SK-N-SH (cell line): ENCODE measurements at regions not wholly inside any gene's neighbourhood (a gene's known extent, or its start where the extent isn't known, plus 50 kb on each side); places are given as distances from the start of the nearest gene placed in this dataset.

Source experiments
- CTCF ChIA-PET: fragments of 300-600, 350-600 bp; formaldehyde crosslinking; extraction: SDS; loops from one replicate; lab custom pipeline; 2021; lab: Yijun Ruan, JAX
- POLR2A ChIA-PET: fragments of 350-600 bp; sonication (Branson Sonifier 250); formaldehyde crosslinking; extraction: SDS; loops from one replicate; lab custom pipeline; 2020; ENCODE audit warnings: antibody characterized with exemption, inconsistent platforms; lab: Yijun Ruan, JAX
- DNase-seq: peaks from one replicate; pipeline ENCODE4 v3.0.0; 2012
- H2AFZ ChIP-seq: fragments of 200-600 bp; sonication (generic); 2 replicates; pipeline ENCODE4 v1.8.1; 2016; ENCODE audit warnings: antibody characterized with exemption, mild to moderate bottlenecking, low read depth
- H3F3A ChIP-seq: fragments of 200-600 bp; sonication (generic); replicated peaks from 2 replicates; pipeline ENCODE3; 2016; ENCODE audit warnings: antibody characterized with exemption, mild to moderate bottlenecking; ENCODE audit not compliant: insufficient read depth
- H3K27ac ChIP-seq, 2 experiments: fragments of 200-500 bp in 1 of 2; fragments of 200-600 bp in 1 of 2; sonication (Bioruptor generic) in 1 of 2; sonication (generic), shearing (Covaris generic) in 1 of 2; 2 replicates each; pipeline versions ENCODE4 v1.5.1 to v1.6.1; 2014 to 2016; ENCODE audit warnings: low read depth in 2 of 2, inconsistent platforms in 1 of 2, low read length in 1 of 2, mild to moderate bottlenecking in 1 of 2, mixed read lengths in 1 of 2
- H3K27me3 ChIP-seq: fragments of 200-600 bp; sonication (generic), shearing (Covaris generic); 2 replicates; pipeline ENCODE4 v1.6.1; 2016; ENCODE audit warnings: mixed run types; ENCODE audit not compliant: insufficient read depth
- H3K36me3 ChIP-seq, 2 experiments: fragments of 200-500 bp in 1 of 2; fragments of 200-600 bp in 1 of 2; sonication (Bioruptor generic) in 1 of 2; sonication (generic) in 1 of 2; replicated peaks in 1 of 2; 2 replicates each; pipeline versions ENCODE3 to v1.5.1; 2014 to 2016; ENCODE audit warnings: low read length in 1 of 2, mild to moderate bottlenecking in 1 of 2; ENCODE audit not compliant: insufficient read depth in 2 of 2, control insufficient read depth in 1 of 2
- H3K4me1 ChIP-seq, 2 experiments: fragments of 200-500 bp in 1 of 2; fragments of 200-600 bp in 1 of 2; sonication (Bioruptor generic) in 1 of 2; sonication (generic), shearing (Covaris generic) in 1 of 2; 2 replicates each; pipeline versions ENCODE4 v1.5.1 to v1.6.1; 2014 to 2016; ENCODE audit warnings: low read depth in 1 of 2, low read length in 1 of 2, mixed run types in 1 of 2; ENCODE audit not compliant: insufficient read depth in 2 of 2, control insufficient read depth in 1 of 2
- H3K4me2 ChIP-seq: fragments of 200-600 bp; sonication (generic), shearing (Covaris generic); 2 replicates; pipeline ENCODE4 v1.6.1; 2017; ENCODE audit warnings: mixed run types
- H3K4me3 ChIP-seq, 2 experiments: fragments of 200-500 bp in 1 of 2; fragments of 200-600 bp in 1 of 2; sonication (Bioruptor generic) in 1 of 2; sonication (generic), shearing (Covaris generic) in 1 of 2; 2 replicates each; pipeline versions ENCODE4 v1.5.1 to v1.8.1; 2014 to 2016; ENCODE audit warnings: low read depth in 2 of 2, inconsistent platforms in 1 of 2, low read length in 1 of 2, mild to moderate bottlenecking in 1 of 2, mixed read lengths in 1 of 2, moderate library complexity in 1 of 2
- H3K79me2 ChIP-seq: fragments of 200-600 bp; sonication (generic); 2 replicates; pipeline ENCODE4 v1.8.1; 2017; ENCODE audit warnings: mild to moderate bottlenecking; ENCODE audit not compliant: insufficient read depth
- H3K9ac ChIP-seq: fragments of 200-600 bp; sonication (generic); 2 replicates; pipeline ENCODE4 v1.6.1; 2017; ENCODE audit warnings: mixed run types
- H3K9me2 ChIP-seq: fragments of 200-600 bp; sonication (generic); 2 replicates; pipeline ENCODE4 v1.6.1; 2017; ENCODE audit warnings: mixed run types
- H3K9me3 ChIP-seq: fragments of 200-600 bp; sonication (generic); 2 replicates; pipeline ENCODE4 v1.6.1; 2017; ENCODE audit warnings: mixed run types, mild to moderate bottlenecking, moderate library complexity
- H4K20me1 ChIP-seq: fragments of 200-600 bp; sonication (generic); 2 replicates; pipeline ENCODE4 v1.6.1; 2017; ENCODE audit warnings: mild to moderate bottlenecking, mixed run types; ENCODE audit not compliant: insufficient read depth
- CHD2 ChIP-seq: fragments of 150-350 bp; IDR thresholded peaks from 2 replicates; pipeline ENCODE4 v1.6.1; 2018; ENCODE audit warnings: low read length; ENCODE audit not compliant: partially characterized antibody
- CTCF ChIP-seq: fragments of 200-600 bp; sonication (generic); IDR thresholded peaks from 2 replicates; pipeline ENCODE4 v1.6.1; 2017; ENCODE audit warnings: antibody characterized with exemption, mild to moderate bottlenecking, moderate library complexity
- EZH2phosphoT487 ChIP-seq: fragments of 200-600 bp; sonication (generic); IDR thresholded peaks from 2 replicates; pipeline ENCODE4 v1.6.1; 2017; ENCODE audit warnings: low read depth, mixed run types, mild to moderate bottlenecking, antibody characterized with exemption, moderate library complexity, borderline replicate concordance
- GABPA ChIP-seq: IDR thresholded peaks from 2 replicates; pipeline ENCODE4 v1.4.0; 2012; ENCODE audit warnings: low read depth, mild to moderate bottlenecking
- NFIC ChIP-seq: IDR thresholded peaks from 2 replicates; pipeline ENCODE4 v1.4.0; 2012; ENCODE audit warnings: borderline replicate concordance
- PBX3 ChIP-seq: IDR thresholded peaks from 2 replicates; pipeline ENCODE4; 2012
- POLR2AphosphoS5 ChIP-seq: IDR thresholded peaks from 2 replicates; pipeline ENCODE4 v1.6.1; 2012; ENCODE audit warnings: low read depth, low read length
- RAD21 ChIP-seq: IDR thresholded peaks from 2 replicates; pipeline ENCODE4 v1.6.1; 2012; ENCODE audit warnings: mild to moderate bottlenecking, low read length
- RFX5 ChIP-seq: IDR thresholded peaks from 2 replicates; pipeline ENCODE4 v1.6.1; 2012; ENCODE audit warnings: mild to moderate bottlenecking, improper control_type of control experiment, low read length
- RXRA ChIP-seq: IDR thresholded peaks from 2 replicates; pipeline ENCODE4 v1.4.0; 2012; ENCODE audit warnings: low read depth, mild to moderate bottlenecking, borderline replicate concordance
- SIN3A ChIP-seq: IDR thresholded peaks from 2 replicates; pipeline ENCODE4 v1.6.1; 2012; ENCODE audit warnings: low read depth, mild to moderate bottlenecking, low read length, moderate library complexity, borderline replicate concordance
- SMC3 ChIP-seq: IDR thresholded peaks from 2 replicates; pipeline ENCODE4 v1.6.1; 2012; ENCODE audit warnings: low read depth, low read length, improper control_type of control experiment
- TCF12 ChIP-seq: IDR thresholded peaks from 2 replicates; pipeline ENCODE4 v1.4.0; 2012
- USF1 ChIP-seq: IDR thresholded peaks from 2 replicates; pipeline ENCODE4 v1.4.0; 2012; ENCODE audit warnings: low read depth, borderline replicate concordance
- USF2 ChIP-seq: fragments of 150-350 bp; IDR thresholded peaks from 2 replicates; pipeline ENCODE4 v1.6.1; 2017; ENCODE audit warnings: antibody characterized with exemption, low read length, low read depth, borderline replicate concordance
- YY1 ChIP-seq: IDR thresholded peaks from 2 replicates; pipeline ENCODE4 v1.4.0; 2012; ENCODE audit warnings: low read depth, mild to moderate bottlenecking
- WGBS: methylation state at CpG from one replicate; pipeline ENCODE4 v1.1.6; 2017; ENCODE audit warnings: low lambda C conversion rate; 5-methylcytosine and 5-hydroxymethylcytosine counted together
- TF ChIP-seq, protein P1 (sequence below): IDR thresholded peaks from 2 replicates; pipeline ENCODE4 v1.4.0; 2012; ENCODE audit warnings: low read depth

DNA sequence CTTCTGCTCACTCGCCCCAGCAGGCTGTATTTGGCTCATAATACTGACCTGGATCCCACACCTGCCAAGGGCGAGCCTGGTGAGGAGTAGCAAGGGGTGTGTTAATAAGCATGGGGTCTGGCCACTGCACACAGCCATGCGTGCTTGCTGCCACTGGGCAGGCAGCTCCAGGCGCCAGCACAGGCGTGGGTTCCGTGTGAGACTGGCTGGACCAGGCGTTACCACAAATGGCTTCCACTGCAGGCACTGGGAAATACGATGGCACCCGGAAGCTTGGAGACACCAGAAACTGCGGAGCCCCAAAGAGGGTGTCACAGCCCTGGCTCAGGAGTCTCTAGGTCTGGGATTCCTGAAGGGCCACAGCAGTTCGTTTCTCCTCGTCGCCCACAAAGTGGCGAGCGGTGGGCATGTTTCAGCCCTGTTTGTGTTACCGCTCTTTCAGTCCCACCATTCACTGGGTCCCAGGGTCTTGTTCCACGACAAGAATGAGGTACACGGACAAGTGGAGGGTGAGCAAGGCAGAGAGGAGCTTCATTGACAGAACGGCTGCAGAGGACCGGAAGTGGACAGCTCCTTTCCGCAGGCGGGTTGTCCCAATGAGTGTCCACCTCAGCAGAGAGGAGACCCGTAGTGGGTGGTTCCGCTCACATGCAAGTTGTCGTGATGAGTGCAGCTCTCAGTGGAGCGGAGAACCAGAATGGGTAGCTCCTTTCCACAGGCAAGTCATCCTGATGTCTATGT is 428.9 kb downstream of the EPHA5 start (continued):
- TF ChIP-seq GABPA = no peak
- no peak for TF ChIP-seq SIN3A
- no peak for TF ChIP-seq TCF12
- no peak for TF ChIP-seq PBX3
- no peak for TF ChIP-seq CHD2
- TF ChIP-seq CTCF = no peak

DNA sequence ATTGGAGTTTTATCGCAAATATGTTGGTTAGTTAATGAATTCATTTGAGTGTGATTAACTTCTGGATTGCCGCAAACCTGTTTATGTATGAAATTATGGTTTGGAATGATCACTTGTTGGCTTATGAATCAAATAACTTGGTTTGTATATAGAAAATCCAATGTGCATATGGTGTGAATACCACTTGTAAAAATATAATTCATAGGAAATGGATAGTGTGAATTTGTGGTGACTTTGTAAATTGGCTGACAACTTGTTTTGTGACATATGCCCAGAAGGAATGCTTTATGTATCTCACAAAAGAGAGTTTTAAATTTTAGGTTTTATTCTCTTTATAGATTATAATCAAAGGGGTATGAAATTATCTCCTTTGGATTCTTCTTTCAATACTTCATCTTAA is 436.2 kb downstream of the EPHA5 start:
- H3K9ac ChIP-seq = no peak overlapping the region
- H3K9me3 ChIP-seq = no peaks in the 10 kb centered on the region
- H2AFZ ChIP-seq = no peak overlapping the region
- H3K27me3 ChIP-seq = no peaks in the 10 kb centered on the region
- TF ChIP-seq USF1 (no peak), USF2 (no peak), POLR2AphosphoS5 (no peak), NFIC (no peak), YY1 (no peak), SMC3 (no peak), EZH2phosphoT487 (no peak), RAD21 (no peak), SIN3A (no peak), RXRA (no peak), RFX5 (no peak), GABPA (no peak), PBX3 (no peak)
- TF ChIP-seq, protein P1, sequence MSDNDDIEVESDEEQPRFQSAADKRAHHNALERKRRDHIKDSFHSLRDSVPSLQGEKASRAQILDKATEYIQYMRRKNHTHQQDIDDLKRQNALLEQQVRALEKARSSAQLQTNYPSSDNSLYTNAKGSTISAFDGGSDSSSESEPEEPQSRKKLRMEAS = no peak
- TF ChIP-seq, all 33 proteins: peak for 0
- Histone ChIP-seq H3K79me2 (no peaks in the 10 kb centered on the region), H3K36me3 (no peaks in the 10 kb centered on the region), H4K20me1 (no peaks in the 10 kb centered on the region), H3K27ac (no peak overlapping the region), H3K4me1 (no peaks in the 10 kb centered on the region), H3F3A (no peaks in the 10 kb centered on the region), H3K4me3 (no peak overlapping the region), H3K4me2 (no peak overlapping the region), H3K9me2 (no peaks in the 10 kb centered on the region)
- no peak for DNase-seq
- POLR2A ChIA-PET = no interaction called here
- CTCF ChIA-PET = interaction anchor here (1.4 kb wide), 1 partner anchor 9 kb away, joined by 3 read pairs; no protein-coding TSS in a partner anchor
- WGBS = 41% methylated on average over 2 of the region's 2 CpGs
